ENCODE measurements at regions not wholly inside any gene's neighbourhood (a gene's known extent, or its start where the extent isn't known, plus 50 kb on each side); places are given as distances from the start of the nearest gene placed in this dataset.

- TF ChIP-seq RAD21 (IDR thresholded peaks at IDR 0.05; ENCODE audit: low read length) (no peak), CTCF (conservative IDR thresholded peaks at IDR 0.05; ENCODE audit: low read depth, low read length) (no peak), MAZ (IDR thresholded peaks at IDR 0.05; ENCODE audit: borderline replicate concordance, low read depth, low read length) (no peak), BHLHE40 (IDR thresholded peaks at IDR 0.05; ENCODE audit: low read depth, low read length) (no peak), POLR2A (IDR thresholded peaks at IDR 0.05; ENCODE audit: low read depth, low read length) (no peak)
Measured at GRCh38 chr16:29154676-29155121, 169.8 kb downstream of the LAT start.

All from IMR-90 (cell line).